ENCODE measurements at regions not wholly inside any gene's neighbourhood (a gene's known extent, or its start where the extent isn't known, plus 50 kb on each side); places are given as distances from the start of the nearest gene placed in this dataset.

DNA sequence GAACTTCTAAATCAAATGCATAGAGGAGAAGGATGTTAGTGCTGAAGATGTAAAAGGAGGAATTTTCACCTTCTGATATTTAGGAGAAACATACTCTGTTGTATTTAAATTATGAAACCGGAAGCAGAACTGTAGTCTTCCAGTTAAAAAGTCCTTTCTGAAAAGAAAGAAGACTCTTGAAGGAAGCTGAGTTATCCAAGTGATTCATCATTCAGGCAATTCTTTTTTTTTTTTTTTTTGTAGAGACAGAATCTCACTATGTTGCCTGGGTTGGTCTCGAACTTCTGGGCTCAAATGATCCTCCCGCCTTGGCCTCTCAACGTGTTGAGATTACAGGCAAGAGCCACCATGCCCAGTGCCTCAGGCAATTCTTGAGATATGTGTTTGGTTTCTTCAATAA is 424.8 kb upstream of the TPM1 start:
- H3K27me3 Mint-ChIP-seq: peaks cover 3% of the 10 kb centered on the region
- Histone ChIP-seq H3K9ac (ENCODE audit: low read length) (no peak overlapping the region), H3K27ac (ENCODE audit: low read length in 2 of 2) (no peak overlapping the region), H3K36me3 (replicated peaks in 1 of 2; ENCODE audit: control extremely low read depth in 1 of 2, control insufficient read depth in 1 of 2, extremely low read depth in 1 of 2, insufficient read depth in 2 of 2, low read length in 1 of 2) (no peaks in the 10 kb centered on the region), H3K9me3 (ENCODE audit: control extremely low read depth in 1 of 3, control insufficient read depth in 2 of 3, insufficient read depth in 1 of 3, low read length in 2 of 3) (no peaks in the 10 kb centered on the region), H3K79me2 (ENCODE audit: control insufficient read depth, insufficient read depth, low read length) (no peaks in the 10 kb centered on the region), H3K4me2 (replicated peaks; ENCODE audit: low read depth, low read length, poor library complexity, severe bottlenecking) (no peak overlapping the region), H3K27me3 (replicated peaks in 1 of 4; ENCODE audit: control extremely low read depth in 1 of 4, control insufficient read depth in 3 of 4, insufficient read depth in 4 of 4, low read length in 3 of 4) (no peaks in the 10 kb centered on the region), H3K4me3 (ENCODE audit: control extremely low read depth in 1 of 5, extremely low read depth in 1 of 5, insufficient read depth in 1 of 5, low read depth in 2 of 5, low read length in 4 of 5) (no peak overlapping the region), H2AFZ (ENCODE audit: insufficient read depth, low read depth, low read length, poor library complexity, severe bottlenecking) (no peak overlapping the region), H4K20me1 (ENCODE audit: control insufficient read depth, insufficient read depth, low read length, poor library complexity, severe bottlenecking) (no peaks in the 10 kb centered on the region), H3K4me1 (ENCODE audit: control insufficient read depth in 2 of 2, insufficient read depth in 2 of 2, low read length in 2 of 2) (no peaks in the 10 kb centered on the region)
- DNase-seq (no peak), ATAC-seq (ENCODE audit: low read depth) (no peak)
- CTCF ChIA-PET: no interaction called here
- no peak for TF ChIP-seq EZH2 (IDR thresholded peaks at IDR 0.05; ENCODE audit: borderline replicate concordance, insufficient read depth, low read depth, low read length, poor library complexity, severe bottlenecking)
- TF ChIP-seq, protein P1, sequence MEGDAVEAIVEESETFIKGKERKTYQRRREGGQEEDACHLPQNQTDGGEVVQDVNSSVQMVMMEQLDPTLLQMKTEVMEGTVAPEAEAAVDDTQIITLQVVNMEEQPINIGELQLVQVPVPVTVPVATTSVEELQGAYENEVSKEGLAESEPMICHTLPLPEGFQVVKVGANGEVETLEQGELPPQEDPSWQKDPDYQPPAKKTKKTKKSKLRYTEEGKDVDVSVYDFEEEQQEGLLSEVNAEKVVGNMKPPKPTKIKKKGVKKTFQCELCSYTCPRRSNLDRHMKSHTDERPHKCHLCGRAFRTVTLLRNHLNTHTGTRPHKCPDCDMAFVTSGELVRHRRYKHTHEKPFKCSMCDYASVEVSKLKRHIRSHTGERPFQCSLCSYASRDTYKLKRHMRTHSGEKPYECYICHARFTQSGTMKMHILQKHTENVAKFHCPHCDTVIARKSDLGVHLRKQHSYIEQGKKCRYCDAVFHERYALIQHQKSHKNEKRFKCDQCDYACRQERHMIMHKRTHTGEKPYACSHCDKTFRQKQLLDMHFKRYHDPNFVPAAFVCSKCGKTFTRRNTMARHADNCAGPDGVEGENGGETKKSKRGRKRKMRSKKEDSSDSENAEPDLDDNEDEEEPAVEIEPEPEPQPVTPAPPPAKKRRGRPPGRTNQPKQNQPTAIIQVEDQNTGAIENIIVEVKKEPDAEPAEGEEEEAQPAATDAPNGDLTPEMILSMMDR (IDR thresholded peaks at IDR 0.05): no peak
- POLR2A ChIA-PET: no interaction called here
- intact Hi-C loops (cut with micrococcal nuclease): no loop called here
- WGBS (ENCODE audit: insufficient coverage): 95% methylated on average over 3 of the region's 4 CpGs
- no peak overlapping the region for H3K27ac Mint-ChIP-seq
- H3K4me1 Mint-ChIP-seq: no peaks in the 10 kb centered on the region
- H3K4me3 Mint-ChIP-seq: no peak overlapping the region
- no peaks in the 10 kb centered on the region for H3K9me3 Mint-ChIP-seq (ENCODE audit: insufficient read depth)

DNA sequence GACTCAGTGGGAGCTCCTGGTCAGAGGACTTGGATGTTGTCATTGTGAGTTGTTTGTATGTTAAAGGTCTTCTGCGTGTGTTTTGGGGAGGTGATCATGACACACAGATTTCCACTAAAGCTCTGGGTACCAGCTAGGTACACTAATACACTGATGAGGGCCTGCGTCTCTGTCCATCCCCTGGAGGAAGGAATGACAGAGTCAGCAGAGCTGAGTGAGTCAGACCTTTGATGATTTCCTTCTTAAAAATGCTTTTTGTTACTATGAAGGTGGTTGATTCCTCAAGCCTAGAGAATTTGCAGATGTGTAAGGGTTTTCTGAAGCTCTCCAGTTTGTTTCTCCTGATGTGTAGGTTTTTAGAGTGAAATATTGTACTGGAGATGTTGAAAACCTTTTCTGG is 424.1 kb upstream of the TPM1 start:
- CTCF ChIA-PET: no interaction called here
- WGBS (ENCODE audit: insufficient coverage): 86% methylated on average over 2 of the region's 2 CpGs

More for the DNA sequence above, 424.1 kb upstream of the TPM1 start:
- Mint-ChIP-seq H3K4me1 (no peaks in the 10 kb centered on the region), H3K4me3 (no peak overlapping the region), H3K9me3 (ENCODE audit: insufficient read depth) (no peaks in the 10 kb centered on the region), H3K27me3 (peaks cover 3% of the 10 kb centered on the region), H3K27ac (no peak overlapping the region)
- Histone ChIP-seq H2AFZ (ENCODE audit: insufficient read depth, low read depth, low read length, poor library complexity, severe bottlenecking) (no peak overlapping the region), H3K4me1 (ENCODE audit: control insufficient read depth in 2 of 2, insufficient read depth in 2 of 2, low read length in 2 of 2) (no peaks in the 10 kb centered on the region), H3K9ac (ENCODE audit: low read length) (no peak overlapping the region), H3K27me3 (replicated peaks in 1 of 4; ENCODE audit: control extremely low read depth in 1 of 4, control insufficient read depth in 3 of 4, insufficient read depth in 4 of 4, low read length in 3 of 4) (no peaks in the 10 kb centered on the region), H3K79me2 (ENCODE audit: control insufficient read depth, insufficient read depth, low read length) (no peaks in the 10 kb centered on the region), H3K4me2 (replicated peaks; ENCODE audit: low read depth, low read length, poor library complexity, severe bottlenecking) (no peak overlapping the region), H4K20me1 (ENCODE audit: control insufficient read depth, insufficient read depth, low read length, poor library complexity, severe bottlenecking) (no peaks in the 10 kb centered on the region), H3K27ac (ENCODE audit: low read length in 2 of 2) (no peak overlapping the region), H3K4me3 (ENCODE audit: control extremely low read depth in 1 of 5, extremely low read depth in 1 of 5, insufficient read depth in 1 of 5, low read depth in 2 of 5, low read length in 4 of 5) (no peak overlapping the region), H3K9me3 (ENCODE audit: control extremely low read depth in 1 of 3, control insufficient read depth in 2 of 3, insufficient read depth in 1 of 3, low read length in 2 of 3) (no peaks in the 10 kb centered on the region), H3K36me3 (replicated peaks in 1 of 2; ENCODE audit: control extremely low read depth in 1 of 2, control insufficient read depth in 1 of 2, extremely low read depth in 1 of 2, insufficient read depth in 2 of 2, low read length in 1 of 2) (no peaks in the 10 kb centered on the region)
- DNase-seq (no peak), ATAC-seq (ENCODE audit: low read depth) (no peak)
- intact Hi-C loops (cut with micrococcal nuclease): no loop called here
- TF ChIP-seq, protein P1 (IDR thresholded peaks at IDR 0.05): no peak
- TF ChIP-seq EZH2 (IDR thresholded peaks at IDR 0.05; ENCODE audit: borderline replicate concordance, insufficient read depth, low read depth, low read length, poor library complexity, severe bottlenecking): no peak
- POLR2A ChIA-PET: no interaction called here

All from B cell (primary cell).